Ishikawa (cell line): ENCODE measurements at regions not wholly inside any gene's neighbourhood (a gene's known extent, or its start where the extent isn't known, plus 50 kb on each side); places are given as distances from the start of the nearest gene placed in this dataset.

Source experiments
- CEBPB ChIP-seq: IDR thresholded peaks from 2 replicates; pipeline ENCODE4 v1.6.1; 2012
- CREB1 ChIP-seq: IDR thresholded peaks from 2 replicates; pipeline ENCODE4 v1.6.1; 2012; ENCODE audit warnings: low read depth
- EGR1 ChIP-seq: IDR thresholded peaks from 2 replicates; pipeline ENCODE4 v1.6.1; 2012
- EP300 ChIP-seq: IDR thresholded peaks from 2 replicates; pipeline ENCODE4 v1.6.1; 2012; ENCODE audit warnings: borderline replicate concordance
- FOXM1 ChIP-seq: IDR thresholded peaks from 2 replicates; pipeline ENCODE4 v1.6.1; 2012; ENCODE audit warnings: low read depth, borderline replicate concordance
- MAX ChIP-seq: IDR thresholded peaks from 2 replicates; pipeline ENCODE4 v1.6.1; 2012
- NFIC ChIP-seq: IDR thresholded peaks from 2 replicates; pipeline ENCODE4 v1.6.1; 2012
- RAD21 ChIP-seq: IDR thresholded peaks from 2 replicates; pipeline ENCODE4 v1.6.1; 2012; ENCODE audit warnings: low read depth
- REST ChIP-seq: IDR thresholded peaks from 2 replicates; pipeline ENCODE4 v1.6.1; 2012; ENCODE audit warnings: low read depth, mild to moderate bottlenecking
- TAF1 ChIP-seq: IDR thresholded peaks from 2 replicates; pipeline ENCODE4 v1.6.1; 2012; ENCODE audit warnings: low read depth, mild to moderate bottlenecking
- TCF12 ChIP-seq: IDR thresholded peaks from 2 replicates; pipeline ENCODE4 v1.6.1; 2012; ENCODE audit warnings: low read depth
- TEAD4 ChIP-seq: IDR thresholded peaks from 2 replicates; pipeline ENCODE4 v1.6.1; 2012
- USF1 ChIP-seq: IDR thresholded peaks from 2 replicates; pipeline ENCODE4 v1.6.1; 2012
- YY1 ChIP-seq: IDR thresholded peaks from 2 replicates; pipeline ENCODE4 v1.6.1; 2012; ENCODE audit warnings: low read depth
- ZBTB7A ChIP-seq: IDR thresholded peaks from 2 replicates; pipeline ENCODE4 v1.6.1; 2012; ENCODE audit warnings: low read depth

- TF ChIP-seq YY1 (no peak), REST (no peak), CREB1 (no peak), MAX (no peak), TCF12 (no peak), RAD21 (no peak), EGR1 (no peak)
These were observed 235.4 kb upstream of the RGMA start for GRCh38 chr15:93324186-93324975.

- TF ChIP-seq TEAD4 (no peak), NFIC (no peak), YY1 (no peak), REST (no peak)
These were observed 232.9 kb upstream of the RGMA start for GRCh38 chr15:93321881-93322282.

- TF ChIP-seq CEBPB (no peak), REST (no peak), MAX (no peak), TAF1 (no peak), RAD21 (no peak), EGR1 (no peak)
These were observed 230.3 kb upstream of the RGMA start for GRCh38 chr15:93319121-93319814.

- TF ChIP-seq YY1 (no peak), EP300 (no peak), TCF12 (no peak), TEAD4 (no peak), TAF1 (no peak)
These were observed 228.8 kb upstream of the RGMA start for GRCh38 chr15:93317772-93318171.

GRCh38 chr15:93314245-93314644 lies 225.2 kb upstream of the RGMA start:
- TF ChIP-seq CEBPB, result no peak
- no peak for TF ChIP-seq EP300
- TF ChIP-seq CREB1, result no peak
- no peak for TF ChIP-seq YY1
- TF ChIP-seq TEAD4, result no peak
- no peak for TF ChIP-seq REST
- no peak for TF ChIP-seq ZBTB7A
- TF ChIP-seq TAF1, result no peak
- TF ChIP-seq USF1, result no peak
- TF ChIP-seq FOXM1, result no peak
- no peak for TF ChIP-seq NFIC
- no peak for TF ChIP-seq EGR1
- TF ChIP-seq MAX, result no peak
- TF ChIP-seq RAD21, result no peak
- TF ChIP-seq TCF12, result no peak
